ENCODE measurements at regions not wholly inside any gene's neighbourhood (a gene's known extent, or its start where the extent isn't known, plus 50 kb on each side); places are given as distances from the start of the nearest gene placed in this dataset.

- Histone ChIP-seq H3K4me1 (peaks cover 7% of the 10 kb centered on the region), H3K4me3 (no peak overlapping the region), H3K9me3 (no peaks in the 10 kb centered on the region), H3K27me3 (ENCODE audit: low read depth) (no peaks in the 10 kb centered on the region), H3K27ac (no peak overlapping the region), H3K36me3 (no peaks in the 10 kb centered on the region)
- DNase-seq (no peak), ATAC-seq (no peak)
- intact Hi-C loops (cut with DNase I): no loop called here
- no peak for TF ChIP-seq CTCF (IDR thresholded peaks at IDR 0.05)
These were observed 206.8 kb upstream of the IPO5 start for GRCh38 chr13:97746649-97747048.

- intact Hi-C loops (cut with DNase I): no loop called here
- no peak for TF ChIP-seq CTCF (IDR thresholded peaks at IDR 0.05)
- no peaks in the 10 kb centered on the region for H3K9me3 ChIP-seq
- peaks cover 5% of the 10 kb centered on the region for H3K4me1 ChIP-seq
- H3K27ac ChIP-seq: no peak overlapping the region
- H3K4me3 ChIP-seq: no peak overlapping the region
- H3K36me3 ChIP-seq: no peaks in the 10 kb centered on the region
- H3K27me3 ChIP-seq (ENCODE audit: low read depth): no peaks in the 10 kb centered on the region
- ATAC-seq (no peak), DNase-seq (no peak)
These were observed 204.3 kb upstream of the IPO5 start for GRCh38 chr13:97749174-97749573.

- TF ChIP-seq CTCF (IDR thresholded peaks at IDR 0.05): no peak
- intact Hi-C loops (cut with DNase I): no loop called here
- Histone ChIP-seq H3K4me1 (no peaks in the 10 kb centered on the region), H3K36me3 (no peaks in the 10 kb centered on the region), H3K9me3 (no peaks in the 10 kb centered on the region), H3K4me3 (no peak overlapping the region), H3K27me3 (ENCODE audit: low read depth) (no peaks in the 10 kb centered on the region), H3K27ac (no peak overlapping the region)
- ATAC-seq (no peak), DNase-seq (no peak)
These were observed 202.0 kb upstream of the IPO5 start for GRCh38 chr13:97751477-97751876.

- ATAC-seq (no peak), DNase-seq (no peak)
- intact Hi-C loops (cut with DNase I): no loop called here
- H3K9me3 ChIP-seq: no peaks in the 10 kb centered on the region
- H3K27me3 ChIP-seq (ENCODE audit: low read depth): no peaks in the 10 kb centered on the region
- H3K36me3 ChIP-seq: no peaks in the 10 kb centered on the region
- H3K4me1 ChIP-seq: no peaks in the 10 kb centered on the region
- TF ChIP-seq CTCF (IDR thresholded peaks at IDR 0.05): no peak
- no peak overlapping the region for H3K4me3 ChIP-seq
- H3K27ac ChIP-seq: no peak overlapping the region
These were observed 200.4 kb upstream of the IPO5 start for GRCh38 chr13:97752961-97753668.

GRCh38 chr13:97753942-97754670 lies 199.4 kb upstream of the IPO5 start:
- TF ChIP-seq CTCF (IDR thresholded peaks at IDR 0.05): no peak
- no peak for DNase-seq
- H3K36me3 ChIP-seq: no peaks in the 10 kb centered on the region
- H3K4me3 ChIP-seq: no peak overlapping the region
- no peaks in the 10 kb centered on the region for H3K9me3 ChIP-seq
- intact Hi-C loops (cut with DNase I): no loop called here
- no peak for ATAC-seq
- no peaks in the 10 kb centered on the region for H3K27me3 ChIP-seq (ENCODE audit: low read depth)
- no peaks in the 10 kb centered on the region for H3K4me1 ChIP-seq
- no peak overlapping the region for H3K27ac ChIP-seq

Data from lower lobe of right lung (tissue), 2 donors.